ENCODE measurements at regions not wholly inside any gene's neighbourhood (a gene's known extent, or its start where the extent isn't known, plus 50 kb on each side); places are given as distances from the start of the nearest gene placed in this dataset.
"Not testable (repeated sequence)": the region's sequence is repeated elsewhere in the genome, so short reads cannot be mapped to it uniquely, and the experiment has no call there.

DNA sequence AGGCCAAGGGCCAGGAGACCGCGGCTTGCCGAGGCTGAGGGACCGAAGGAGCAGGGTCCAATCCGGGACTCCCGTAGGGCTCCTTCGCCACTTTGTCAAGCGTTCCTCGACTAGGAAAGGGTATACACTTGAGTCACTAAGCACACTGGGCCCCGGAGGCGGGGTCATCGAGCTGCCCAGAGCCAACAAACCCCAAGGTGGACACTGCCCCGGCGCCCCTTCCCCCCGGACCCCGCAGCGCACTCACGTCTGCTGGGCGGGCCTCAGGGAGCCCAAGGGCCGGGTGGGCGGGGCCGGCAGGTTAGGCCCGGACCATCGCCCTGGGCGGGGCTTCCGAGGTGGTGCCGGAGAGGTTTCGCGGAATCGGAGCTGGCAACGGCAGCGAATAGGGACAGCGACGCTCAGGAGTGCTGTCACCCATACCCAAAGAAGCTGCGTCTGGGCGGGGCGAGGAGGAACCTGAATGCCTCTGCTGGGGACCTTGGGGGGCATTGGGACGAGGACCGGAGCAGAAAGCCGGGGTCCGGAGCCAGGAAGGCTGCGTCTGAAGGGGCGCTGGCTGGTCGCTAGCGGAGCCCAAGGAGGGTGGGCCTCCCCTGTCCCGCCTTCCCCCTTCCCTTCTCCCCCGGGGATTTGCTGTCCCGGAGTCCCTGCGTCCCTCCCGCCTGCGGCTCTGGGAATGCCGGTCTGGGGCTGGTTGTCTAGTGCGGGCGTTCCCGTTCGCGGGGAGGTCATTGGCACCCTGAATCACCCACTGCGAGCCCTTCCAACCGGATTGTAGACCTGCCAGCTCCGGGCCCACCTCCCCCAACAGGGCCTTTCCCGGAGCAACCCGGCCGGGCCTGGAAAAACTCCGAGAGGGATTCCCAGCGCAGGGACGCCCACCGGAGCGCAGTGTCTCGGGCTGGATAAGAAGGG is 118.2 kb upstream of the SMURF2 start:
- peaks cover 41% of the 10 kb centered on the region for H3K4me1 ChIP-seq (ENCODE audit: control insufficient read depth, low read length)
- H4K20me1 ChIP-seq (ENCODE audit: control insufficient read depth, insufficient read depth, low read depth, low read length), result no peaks in the 10 kb centered on the region
- TF ChIP-seq EZH2phosphoT487 (IDR thresholded peaks at IDR 0.05; ENCODE audit: borderline replicate concordance, low read length) (peak; percentile 89; the same call in 1 of the 2 replicates), CTCF (IDR thresholded peaks at IDR 0.05; ENCODE audit: low read depth, low read length, poor library complexity, severe bottlenecking) (no peak)

DNA sequence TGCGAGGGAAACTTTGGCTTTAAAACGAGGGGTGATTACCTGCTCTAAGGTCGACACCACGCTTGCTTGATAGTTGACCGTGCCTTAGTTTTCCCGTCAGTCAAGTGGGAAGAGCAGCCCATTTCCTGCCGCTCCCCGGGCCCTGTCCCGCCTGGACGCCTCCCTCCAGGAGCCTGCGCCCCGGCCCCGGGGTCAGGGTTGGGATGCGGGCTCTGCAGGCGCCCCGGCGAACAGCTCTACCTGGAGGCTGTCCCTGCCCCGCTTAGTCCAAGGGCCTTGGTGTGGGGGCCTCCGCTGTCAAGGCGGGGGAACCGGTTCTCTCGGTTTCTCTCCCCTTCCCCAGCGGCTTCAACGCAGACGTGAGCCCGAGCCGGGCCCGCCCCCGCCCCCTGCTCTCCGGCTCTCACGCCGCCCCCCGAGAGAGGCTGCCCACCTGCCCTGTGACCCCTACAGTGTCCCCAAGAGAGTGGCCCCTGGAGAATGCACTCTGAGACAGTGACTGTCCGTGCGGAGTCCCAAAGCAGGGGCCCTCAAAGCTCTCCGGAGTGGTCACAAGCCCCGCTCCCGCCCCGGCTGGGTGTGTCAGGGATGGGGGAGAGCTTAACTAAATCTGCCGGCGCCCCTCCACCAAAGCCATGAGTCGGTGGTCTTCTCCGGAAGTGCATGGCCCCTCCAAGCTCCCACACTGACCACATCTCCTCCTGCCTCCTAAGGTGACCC is 117.4 kb upstream of the SMURF2 start:
- Histone ChIP-seq H3K27me3 (ENCODE audit: control insufficient read depth, low read length) (peaks cover 14% of the 10 kb centered on the region), H3K4me2 (ENCODE audit: low read length) (peak overlapping the region; percentile 67), H3K27ac (ENCODE audit: low read depth, low read length) (no peak overlapping the region)

More for the DNA sequence above, 118.2 kb upstream of the SMURF2 start:
- no peaks in the 10 kb centered on the region for H3K9me3 ChIP-seq (ENCODE audit: control insufficient read depth, insufficient read depth, low read length)
- no peaks in the 10 kb centered on the region for H3K9me2 ChIP-seq (replicated peaks; ENCODE audit: control insufficient read depth, low read length)
- H3K36me3 ChIP-seq (ENCODE audit: control insufficient read depth, low read length), result no peaks in the 10 kb centered on the region
- H3K27me3 ChIP-seq (ENCODE audit: control insufficient read depth, low read length), result peaks cover 14% of the 10 kb centered on the region
- H3K4me3 ChIP-seq (ENCODE audit: low read length), result peak overlapping the region; percentile 47
- H3K79me2 ChIP-seq (ENCODE audit: control insufficient read depth, low read length), result no peaks in the 10 kb centered on the region
- peak overlapping the region; percentile 67 for H3K4me2 ChIP-seq (ENCODE audit: low read length)
- H3K27ac ChIP-seq (ENCODE audit: low read depth, low read length), result no peak overlapping the region
- peaks cover 11% of the 10 kb centered on the region for H3F3A ChIP-seq (ENCODE audit: control insufficient read depth, insufficient read depth)

GRCh38 chr17:64779098-64779375 is 116.9 kb upstream of the SMURF2 start:
- H3K9me2 ChIP-seq (replicated peaks; ENCODE audit: control insufficient read depth, low read length); H3K4me3 ChIP-seq (ENCODE audit: low read length); H3K79me2 ChIP-seq (ENCODE audit: control insufficient read depth, low read length); H4K20me1 ChIP-seq (ENCODE audit: control insufficient read depth, insufficient read depth, low read depth, low read length); H3K9me3 ChIP-seq (ENCODE audit: control insufficient read depth, insufficient read depth, low read length); H3K4me2 ChIP-seq (ENCODE audit: low read length); H3K36me3 ChIP-seq (ENCODE audit: control insufficient read depth, low read length); H3K27ac ChIP-seq (ENCODE audit: low read depth, low read length): not testable (repeated sequence)
- Histone ChIP-seq H3F3A (ENCODE audit: control insufficient read depth, insufficient read depth) (peaks cover 11% of the 10 kb centered on the region), H3K27me3 (ENCODE audit: control insufficient read depth, low read length) (peaks cover 14% of the 10 kb centered on the region), H3K4me1 (ENCODE audit: control insufficient read depth, low read length) (peaks cover 49% of the 10 kb centered on the region)

More for the DNA sequence above, 117.4 kb upstream of the SMURF2 start:
- no peaks in the 10 kb centered on the region for H3K36me3 ChIP-seq (ENCODE audit: control insufficient read depth, low read length)
- H3F3A ChIP-seq (ENCODE audit: control insufficient read depth, insufficient read depth), result peaks cover 11% of the 10 kb centered on the region
- no peaks in the 10 kb centered on the region for H3K9me2 ChIP-seq (replicated peaks; ENCODE audit: control insufficient read depth, low read length)
- no peak for TF ChIP-seq CTCF (IDR thresholded peaks at IDR 0.05; ENCODE audit: low read depth, low read length, poor library complexity, severe bottlenecking)
- H3K4me1 ChIP-seq (ENCODE audit: control insufficient read depth, low read length), result peaks cover 44% of the 10 kb centered on the region
- peak overlapping the region; percentile 47 for H3K4me3 ChIP-seq (ENCODE audit: low read length)
- H3K79me2 ChIP-seq (ENCODE audit: control insufficient read depth, low read length), result no peaks in the 10 kb centered on the region
- no peaks in the 10 kb centered on the region for H4K20me1 ChIP-seq (ENCODE audit: control insufficient read depth, insufficient read depth, low read depth, low read length)
- no peaks in the 10 kb centered on the region for H3K9me3 ChIP-seq (ENCODE audit: control insufficient read depth, insufficient read depth, low read length)
